ENCODE measurements at regions not wholly inside any gene's neighbourhood (a gene's known extent, or its start where the extent isn't known, plus 50 kb on each side); places are given as distances from the start of the nearest gene placed in this dataset.

DNA sequence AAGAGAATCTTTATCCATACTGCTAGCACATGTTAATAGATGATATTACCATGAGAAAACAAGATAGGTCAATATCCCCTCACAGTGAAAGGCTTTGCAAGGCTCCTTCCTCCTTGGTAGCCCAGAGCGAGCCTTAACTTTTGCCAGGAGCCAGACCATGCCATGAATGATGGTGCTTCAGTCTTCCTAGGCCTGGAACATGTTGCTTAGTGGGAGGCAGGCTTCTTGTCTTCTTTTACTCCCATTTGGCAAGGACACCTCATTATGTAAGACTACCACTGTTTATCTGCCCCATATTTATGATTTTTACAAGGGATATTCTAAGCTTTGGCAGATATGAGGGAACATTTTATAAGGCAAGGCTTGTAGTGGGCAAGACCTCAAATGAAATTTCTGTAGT lies 90.8 kb downstream of the GJA1 start:
- DNase-seq (ENCODE audit: low spot score): no peak
- Histone ChIP-seq H3K9me3 (ENCODE audit: control insufficient read depth in 4 of 4, low read length in 3 of 4) (no peaks in the 10 kb centered on the region), H3K27me3 (ENCODE audit: control insufficient read depth in 4 of 4, insufficient read depth in 4 of 4, low read length in 3 of 4) (no peaks in the 10 kb centered on the region), H3K27ac (ENCODE audit: low read depth in 1 of 2, low read length in 2 of 2) (no peak overlapping the region), H3K36me3 (ENCODE audit: control insufficient read depth in 4 of 4, insufficient read depth in 3 of 4, low read depth in 1 of 4, low read length in 3 of 4) (no peaks in the 10 kb centered on the region), H3K9ac (ENCODE audit: low read depth in 1 of 2, low read length in 2 of 2) (no peak overlapping the region), H3K4me1 (ENCODE audit: control insufficient read depth in 4 of 4, insufficient read depth in 4 of 4, low read length in 3 of 4) (no peaks in the 10 kb centered on the region), H3K4me3 (ENCODE audit: low read depth in 1 of 3, low read length in 3 of 3) (no peak overlapping the region)
- WGBS: 84% methylated on average over 1 of the region's 1 CpG
- TF ChIP-seq ATF3 (IDR thresholded peaks at IDR 0.05): no peak
- no peak for TF ChIP-seq YY1 (IDR thresholded peaks at IDR 0.05)
- TF ChIP-seq, protein P1, sequence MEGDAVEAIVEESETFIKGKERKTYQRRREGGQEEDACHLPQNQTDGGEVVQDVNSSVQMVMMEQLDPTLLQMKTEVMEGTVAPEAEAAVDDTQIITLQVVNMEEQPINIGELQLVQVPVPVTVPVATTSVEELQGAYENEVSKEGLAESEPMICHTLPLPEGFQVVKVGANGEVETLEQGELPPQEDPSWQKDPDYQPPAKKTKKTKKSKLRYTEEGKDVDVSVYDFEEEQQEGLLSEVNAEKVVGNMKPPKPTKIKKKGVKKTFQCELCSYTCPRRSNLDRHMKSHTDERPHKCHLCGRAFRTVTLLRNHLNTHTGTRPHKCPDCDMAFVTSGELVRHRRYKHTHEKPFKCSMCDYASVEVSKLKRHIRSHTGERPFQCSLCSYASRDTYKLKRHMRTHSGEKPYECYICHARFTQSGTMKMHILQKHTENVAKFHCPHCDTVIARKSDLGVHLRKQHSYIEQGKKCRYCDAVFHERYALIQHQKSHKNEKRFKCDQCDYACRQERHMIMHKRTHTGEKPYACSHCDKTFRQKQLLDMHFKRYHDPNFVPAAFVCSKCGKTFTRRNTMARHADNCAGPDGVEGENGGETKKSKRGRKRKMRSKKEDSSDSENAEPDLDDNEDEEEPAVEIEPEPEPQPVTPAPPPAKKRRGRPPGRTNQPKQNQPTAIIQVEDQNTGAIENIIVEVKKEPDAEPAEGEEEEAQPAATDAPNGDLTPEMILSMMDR (IDR thresholded peaks at IDR 0.05; ENCODE audit: low read depth, low read length, missing input control): no peak
- no peak for TF ChIP-seq HNF4G (IDR thresholded peaks at IDR 0.05)
- no peak for TF ChIP-seq HNF4A (conservative IDR thresholded peaks at IDR 0.05)
- no peak for TF ChIP-seq FOXA1 (IDR thresholded peaks at IDR 0.05)
- TF ChIP-seq, protein P2, sequence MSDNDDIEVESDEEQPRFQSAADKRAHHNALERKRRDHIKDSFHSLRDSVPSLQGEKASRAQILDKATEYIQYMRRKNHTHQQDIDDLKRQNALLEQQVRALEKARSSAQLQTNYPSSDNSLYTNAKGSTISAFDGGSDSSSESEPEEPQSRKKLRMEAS (IDR thresholded peaks at IDR 0.05): no peak
- TF ChIP-seq RAD21 (IDR thresholded peaks at IDR 0.05): no peak
- TF ChIP-seq GABPA (IDR thresholded peaks at IDR 0.05 in 1 of 2, conservative IDR thresholded peaks at IDR 0.05 in 1 of 2): no peak
- TF ChIP-seq TAF1 (conservative IDR thresholded peaks at IDR 0.05): no peak
- no peak for TF ChIP-seq NR2F2 (IDR thresholded peaks at IDR 0.05)

DNA sequence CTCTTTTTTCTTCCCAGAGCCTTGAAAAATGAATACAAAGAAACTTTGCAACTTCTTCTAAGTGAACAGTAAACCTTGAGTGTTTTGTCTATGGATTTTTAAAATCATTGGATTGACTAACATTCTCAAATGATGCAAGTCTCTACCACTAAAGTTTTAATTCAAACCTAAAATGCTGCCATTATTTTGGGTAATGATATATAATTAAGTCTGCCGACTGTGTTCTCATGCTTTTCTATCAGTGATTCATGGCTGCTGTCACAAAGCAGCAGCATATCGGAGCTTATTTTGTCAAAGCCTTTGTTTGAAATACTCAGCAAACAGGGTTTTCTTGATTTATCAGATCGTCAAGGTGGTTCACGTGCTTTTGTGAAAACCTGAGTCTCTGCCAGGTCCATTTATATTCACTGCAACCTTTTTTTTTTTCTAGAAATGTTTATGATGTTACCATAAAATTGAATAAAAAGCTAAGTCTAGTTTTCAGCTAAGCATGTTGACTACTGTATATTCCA lies 96.3 kb downstream of the GJA1 start:
- Histone ChIP-seq H3K4me1 (ENCODE audit: control insufficient read depth in 4 of 4, insufficient read depth in 4 of 4, low read length in 3 of 4) (no peaks in the 10 kb centered on the region), H3K27me3 (ENCODE audit: control insufficient read depth in 4 of 4, insufficient read depth in 4 of 4, low read length in 3 of 4) (peaks cover 0 to 2% (median 0%) of the 10 kb centered on the region in 4 donors), H3K36me3 (ENCODE audit: control insufficient read depth in 4 of 4, insufficient read depth in 3 of 4, low read depth in 1 of 4, low read length in 3 of 4) (no peaks in the 10 kb centered on the region), H3K9ac (ENCODE audit: low read depth in 1 of 2, low read length in 2 of 2) (no peak overlapping the region), H3K27ac (ENCODE audit: low read depth in 1 of 2, low read length in 2 of 2) (no peak overlapping the region), H3K9me3 (ENCODE audit: control insufficient read depth in 4 of 4, low read length in 3 of 4) (peaks cover 0 to 2% (median 0%) of the 10 kb centered on the region in 4 donors), H3K4me3 (ENCODE audit: low read depth in 1 of 3, low read length in 3 of 3) (no peak overlapping the region)
- no peak for TF ChIP-seq SP1 (IDR thresholded peaks at IDR 0.05)
- TF ChIP-seq, protein P1 (IDR thresholded peaks at IDR 0.05; ENCODE audit: low read depth, low read length, missing input control): no peak
- no peak for TF ChIP-seq TAF1 (conservative IDR thresholded peaks at IDR 0.05)
- DNase-seq (ENCODE audit: low spot score): no peak
- WGBS: 29% methylated on average over 4 of the region's 4 CpGs

DNA sequence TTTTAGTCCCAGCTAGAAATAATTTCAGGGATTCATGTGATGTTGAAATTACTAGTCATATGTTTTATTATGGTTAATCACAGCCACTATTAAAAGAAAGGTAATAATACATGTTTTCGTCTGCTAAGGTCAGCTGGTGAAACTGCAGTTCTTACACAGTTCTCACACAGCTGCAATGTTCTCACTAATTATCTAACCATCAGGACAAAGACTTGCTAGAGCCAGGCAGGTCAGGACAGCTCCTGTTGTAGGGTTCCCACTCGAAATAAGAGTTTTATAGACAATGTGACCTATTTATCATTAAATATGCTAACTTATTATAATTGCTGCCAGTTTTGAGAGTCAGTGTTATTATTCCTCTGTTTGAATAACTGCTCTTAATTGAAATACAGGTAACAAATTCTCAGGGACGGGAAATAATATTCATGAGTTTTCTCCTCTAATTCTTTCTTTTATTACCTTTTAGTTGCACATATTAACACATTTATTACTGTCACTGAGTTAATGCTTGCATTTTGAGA lies 97.9 kb downstream of the GJA1 start:
- Histone ChIP-seq H3K9ac (ENCODE audit: low read depth in 1 of 2, low read length in 2 of 2) (no peak overlapping the region), H3K27me3 (ENCODE audit: control insufficient read depth in 4 of 4, insufficient read depth in 4 of 4, low read length in 3 of 4) (peaks cover 0 to 2% (median 0%) of the 10 kb centered on the region in 4 donors), H3K4me3 (ENCODE audit: low read depth in 1 of 3, low read length in 3 of 3) (no peak overlapping the region), H3K9me3 (ENCODE audit: control insufficient read depth in 4 of 4, low read length in 3 of 4) (peaks cover 0 to 2% (median 0%) of the 10 kb centered on the region in 4 donors), H3K4me1 (ENCODE audit: control insufficient read depth in 4 of 4, insufficient read depth in 4 of 4, low read length in 3 of 4) (no peaks in the 10 kb centered on the region), H3K27ac (ENCODE audit: low read depth in 1 of 2, low read length in 2 of 2) (no peak overlapping the region), H3K36me3 (ENCODE audit: control insufficient read depth in 4 of 4, insufficient read depth in 3 of 4, low read depth in 1 of 4, low read length in 3 of 4) (no peaks in the 10 kb centered on the region)
- WGBS: 57% methylated on average over 3 of the region's 3 CpGs
- no peak for DNase-seq (ENCODE audit: low spot score)
- no peak for TF ChIP-seq GABPA (IDR thresholded peaks at IDR 0.05 in 1 of 2, conservative IDR thresholded peaks at IDR 0.05 in 1 of 2)
- no peak for TF ChIP-seq NR2F2 (IDR thresholded peaks at IDR 0.05)
- TF ChIP-seq TAF1 (conservative IDR thresholded peaks at IDR 0.05): no peak
- TF ChIP-seq EGR1 (IDR thresholded peaks at IDR 0.05; ENCODE audit: low read depth in 2 of 2): no peak
- TF ChIP-seq HNF4A (conservative IDR thresholded peaks at IDR 0.05): no peak
- no peak for TF ChIP-seq RXRA (IDR thresholded peaks at IDR 0.05)
- no peak for TF ChIP-seq FOXA2 (IDR thresholded peaks at IDR 0.05)
- TF ChIP-seq ATF3 (IDR thresholded peaks at IDR 0.05): no peak
- TF ChIP-seq REST (IDR thresholded peaks at IDR 0.05): no peak
- no peak for TF ChIP-seq YY1 (IDR thresholded peaks at IDR 0.05)
- TF ChIP-seq, protein P2 (IDR thresholded peaks at IDR 0.05): no peak
- TF ChIP-seq RAD21 (IDR thresholded peaks at IDR 0.05): no peak
- no peak for TF ChIP-seq HNF4G (IDR thresholded peaks at IDR 0.05)
- no peak for TF ChIP-seq SP1 (IDR thresholded peaks at IDR 0.05)
- TF ChIP-seq JUND (IDR thresholded peaks at IDR 0.05): no peak

Measured in liver (tissue), 8 donors.